ENCODE measurements at regions not wholly inside any gene's neighbourhood (a gene's known extent, or its start where the extent isn't known, plus 50 kb on each side); places are given as distances from the start of the nearest gene placed in this dataset.

- no peak for TF ChIP-seq EZH2phosphoT487 (IDR thresholded peaks at IDR 0.05; ENCODE audit: borderline replicate concordance)
- TF ChIP-seq, protein P1, sequence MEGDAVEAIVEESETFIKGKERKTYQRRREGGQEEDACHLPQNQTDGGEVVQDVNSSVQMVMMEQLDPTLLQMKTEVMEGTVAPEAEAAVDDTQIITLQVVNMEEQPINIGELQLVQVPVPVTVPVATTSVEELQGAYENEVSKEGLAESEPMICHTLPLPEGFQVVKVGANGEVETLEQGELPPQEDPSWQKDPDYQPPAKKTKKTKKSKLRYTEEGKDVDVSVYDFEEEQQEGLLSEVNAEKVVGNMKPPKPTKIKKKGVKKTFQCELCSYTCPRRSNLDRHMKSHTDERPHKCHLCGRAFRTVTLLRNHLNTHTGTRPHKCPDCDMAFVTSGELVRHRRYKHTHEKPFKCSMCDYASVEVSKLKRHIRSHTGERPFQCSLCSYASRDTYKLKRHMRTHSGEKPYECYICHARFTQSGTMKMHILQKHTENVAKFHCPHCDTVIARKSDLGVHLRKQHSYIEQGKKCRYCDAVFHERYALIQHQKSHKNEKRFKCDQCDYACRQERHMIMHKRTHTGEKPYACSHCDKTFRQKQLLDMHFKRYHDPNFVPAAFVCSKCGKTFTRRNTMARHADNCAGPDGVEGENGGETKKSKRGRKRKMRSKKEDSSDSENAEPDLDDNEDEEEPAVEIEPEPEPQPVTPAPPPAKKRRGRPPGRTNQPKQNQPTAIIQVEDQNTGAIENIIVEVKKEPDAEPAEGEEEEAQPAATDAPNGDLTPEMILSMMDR (conservative IDR thresholded peaks at IDR 0.05; ENCODE audit: low read length), result no peak
These were observed 237.8 kb upstream of the SP8 start for GRCh38 chr7:21024485-21024867.
